ENCODE measurements at regions not wholly inside any gene's neighbourhood (a gene's known extent, or its start where the extent isn't known, plus 50 kb on each side); places are given as distances from the start of the nearest gene placed in this dataset.

DNA sequence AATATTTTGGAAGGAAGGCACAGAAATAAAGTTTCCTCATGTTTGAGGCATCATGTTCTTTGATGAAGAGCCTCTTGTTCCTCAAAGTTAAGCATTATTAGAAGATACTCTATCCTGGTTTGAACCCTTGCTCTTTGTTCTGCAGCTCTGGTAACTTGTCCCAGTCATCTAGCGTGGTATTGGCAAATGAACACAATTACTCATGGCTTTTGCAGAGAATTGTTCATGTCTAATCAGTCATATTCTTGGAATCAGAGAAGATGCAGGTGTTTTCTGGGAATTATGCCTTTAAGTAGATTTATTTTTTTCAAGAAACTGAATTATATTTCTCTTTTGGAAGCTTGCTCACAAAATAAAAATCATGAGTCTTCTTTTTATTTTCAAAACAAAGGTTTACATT is 52.9 kb upstream of the HPGDS start:
- H3K9ac ChIP-seq (ENCODE audit: insufficient read depth, low read depth, low read length): no peak overlapping the region
- H2AFZ ChIP-seq (ENCODE audit: low read length): no peak overlapping the region
- no peaks in the 10 kb centered on the region for H3K36me3 ChIP-seq (replicated peaks in 1 of 2; ENCODE audit: control insufficient read depth in 1 of 2, insufficient read depth in 2 of 2, low read length in 2 of 2)
- H3K9me3 ChIP-seq (ENCODE audit: low read length): no peaks in the 10 kb centered on the region
- no peak for ATAC-seq
- H3K4me1 ChIP-seq (ENCODE audit: insufficient read depth, low read length): no peaks in the 10 kb centered on the region
- no peak for FAIRE-seq
- DNase-seq (ENCODE audit: low spot score): no peak
- ChIA-PET CTCF (ENCODE audit: low intra/inter-chr PET ratio, low total read pairs) (no interaction called here), POLR2A (no interaction called here)
- H3K4me2 ChIP-seq (ENCODE audit: low read depth, low read length): no peak overlapping the region
- no TSS peak for BruUV-seq (replicated peaks)
- H3K79me2 ChIP-seq (ENCODE audit: insufficient read depth, low read length): no peaks in the 10 kb centered on the region
- 4% methylated on average over 1 of the region's 1 CpG for WGBS (ENCODE audit: low lambda C conversion rate)
- H4K20me1 ChIP-seq (ENCODE audit: insufficient read depth, low read length): no peaks in the 10 kb centered on the region
- H3K4me3 ChIP-seq (replicated peaks in 1 of 3; ENCODE audit: insufficient read depth in 1 of 3, low read depth in 2 of 3, low read length in 3 of 3): no peak overlapping the region
- intact Hi-C loops (cut with micrococcal nuclease; ENCODE audit: unreplicated experiment): no loop called here
- in situ Hi-C loops (cut with HindIII; ENCODE audit: extremely low pct_ligation_motif_present, low pct_unique_long_range_greater_than_20kb): loop anchor here (10.0 kb wide), 1 partner anchor 91 kb away; no protein-coding TSS in a partner anchor
- no peak overlapping the region for H3K27ac ChIP-seq (ENCODE audit: extremely low read length, insufficient read depth, low read length)
- no peaks in the 10 kb centered on the region for H3K27me3 ChIP-seq (ENCODE audit: control insufficient read depth in 1 of 2, insufficient read depth in 2 of 2, low read length in 2 of 2)
- TF ChIP-seq, protein P1, sequence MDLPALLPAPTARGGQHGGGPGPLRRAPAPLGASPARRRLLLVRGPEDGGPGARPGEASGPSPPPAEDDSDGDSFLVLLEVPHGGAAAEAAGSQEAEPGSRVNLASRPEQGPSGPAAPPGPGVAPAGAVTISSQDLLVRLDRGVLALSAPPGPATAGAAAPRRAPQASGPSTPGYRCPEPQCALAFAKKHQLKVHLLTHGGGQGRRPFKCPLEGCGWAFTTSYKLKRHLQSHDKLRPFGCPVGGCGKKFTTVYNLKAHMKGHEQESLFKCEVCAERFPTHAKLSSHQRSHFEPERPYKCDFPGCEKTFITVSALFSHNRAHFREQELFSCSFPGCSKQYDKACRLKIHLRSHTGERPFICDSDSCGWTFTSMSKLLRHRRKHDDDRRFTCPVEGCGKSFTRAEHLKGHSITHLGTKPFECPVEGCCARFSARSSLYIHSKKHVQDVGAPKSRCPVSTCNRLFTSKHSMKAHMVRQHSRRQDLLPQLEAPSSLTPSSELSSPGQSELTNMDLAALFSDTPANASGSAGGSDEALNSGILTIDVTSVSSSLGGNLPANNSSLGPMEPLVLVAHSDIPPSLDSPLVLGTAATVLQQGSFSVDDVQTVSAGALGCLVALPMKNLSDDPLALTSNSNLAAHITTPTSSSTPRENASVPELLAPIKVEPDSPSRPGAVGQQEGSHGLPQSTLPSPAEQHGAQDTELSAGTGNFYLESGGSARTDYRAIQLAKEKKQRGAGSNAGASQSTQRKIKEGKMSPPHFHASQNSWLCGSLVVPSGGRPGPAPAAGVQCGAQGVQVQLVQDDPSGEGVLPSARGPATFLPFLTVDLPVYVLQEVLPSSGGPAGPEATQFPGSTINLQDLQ (CRISPR knock-in tag; IDR thresholded peaks at IDR 0.05): no peak
- no peak for TF ChIP-seq ZBTB1 (CRISPR knock-in tag; IDR thresholded peaks at IDR 0.05; ENCODE audit: borderline replicate concordance)
- TF ChIP-seq PAWR (CRISPR knock-in tag; IDR thresholded peaks at IDR 0.05; ENCODE audit: borderline replicate concordance): no peak
- TF ChIP-seq ZNF34 (CRISPR knock-in tag; IDR thresholded peaks at IDR 0.05; ENCODE audit: borderline replicate concordance): no peak
- no peak for TF ChIP-seq KDM4B (CRISPR knock-in tag; IDR thresholded peaks at IDR 0.05)
- no peak for TF ChIP-seq SP5 (CRISPR knock-in tag; IDR thresholded peaks at IDR 0.05; ENCODE audit: borderline replicate concordance, low read depth)
- TF ChIP-seq, protein P2, sequence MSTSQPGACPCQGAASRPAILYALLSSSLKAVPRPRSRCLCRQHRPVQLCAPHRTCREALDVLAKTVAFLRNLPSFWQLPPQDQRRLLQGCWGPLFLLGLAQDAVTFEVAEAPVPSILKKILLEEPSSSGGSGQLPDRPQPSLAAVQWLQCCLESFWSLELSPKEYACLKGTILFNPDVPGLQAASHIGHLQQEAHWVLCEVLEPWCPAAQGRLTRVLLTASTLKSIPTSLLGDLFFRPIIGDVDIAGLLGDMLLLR (CRISPR knock-in tag; IDR thresholded peaks at IDR 0.05): no peak
- TF ChIP-seq ZNF570 (CRISPR knock-in tag; IDR thresholded peaks at IDR 0.05; ENCODE audit: borderline replicate concordance): no peak
- TF ChIP-seq ZNF251 (CRISPR knock-in tag; IDR thresholded peaks at IDR 0.05): no peak

Data from HepG2 (cell line).